ENCODE measurements at regions not wholly inside any gene's neighbourhood (a gene's known extent, or its start where the extent isn't known, plus 50 kb on each side); places are given as distances from the start of the nearest gene placed in this dataset.
A peak's percentile ranks its signal among the peaks of the same experiment; 100 is the strongest.
"Not testable (repeated sequence)": the region's sequence is repeated elsewhere in the genome, so short reads cannot be mapped to it uniquely, and the experiment has no call there.

- TF ChIP-seq CTCF (IDR thresholded peaks at IDR 0.05; ENCODE audit: insufficient read depth, low read length, poor library complexity, severe bottlenecking): peak; percentile 32
- no peaks in the 10 kb centered on the region for H3K27me3 ChIP-seq (ENCODE audit: control insufficient read depth, insufficient read depth, low read length)
- no peak for DNase-seq (ENCODE audit: low read depth)
These were observed 221.6 kb downstream of the LRRK2 start for GRCh38 chr12:40446385-40446784.

GRCh38 chr12:40448523-40448922 is 223.7 kb downstream of the LRRK2 start:
- DNase-seq (ENCODE audit: low read depth); H3K27me3 ChIP-seq (ENCODE audit: control insufficient read depth, insufficient read depth, low read length); H3K4me3 ChIP-seq (ENCODE audit: low read depth, low read length); H3K36me3 ChIP-seq (ENCODE audit: control insufficient read depth, insufficient read depth, low read length): not testable (repeated sequence)

More at GRCh38 chr12:40446385-40446784, 221.6 kb downstream of the LRRK2 start:
- Histone ChIP-seq H3K36me3 (ENCODE audit: control insufficient read depth, insufficient read depth, low read length) (no peaks in the 10 kb centered on the region), H3K4me3 (ENCODE audit: low read depth, low read length) (no peak overlapping the region)

GRCh38 chr12:40451661-40452060 is 226.9 kb downstream of the LRRK2 start:
- Histone ChIP-seq H3K4me3 (ENCODE audit: low read depth, low read length) (no peak overlapping the region), H3K36me3 (ENCODE audit: control insufficient read depth, insufficient read depth, low read length) (no peaks in the 10 kb centered on the region), H3K27me3 (ENCODE audit: control insufficient read depth, insufficient read depth, low read length) (no peaks in the 10 kb centered on the region)
- no peak for TF ChIP-seq CTCF (IDR thresholded peaks at IDR 0.05; ENCODE audit: insufficient read depth, low read length, poor library complexity, severe bottlenecking)
- DNase-seq (ENCODE audit: low read depth): no peak

GRCh38 chr12:40464121-40464520 is 228.1 kb upstream of the CNTN1 start:
- no peak for TF ChIP-seq CTCF (IDR thresholded peaks at IDR 0.05; ENCODE audit: insufficient read depth, low read length, poor library complexity, severe bottlenecking)
- Histone ChIP-seq H3K4me3 (ENCODE audit: low read depth, low read length) (no peak overlapping the region), H3K27me3 (ENCODE audit: control insufficient read depth, insufficient read depth, low read length) (no peaks in the 10 kb centered on the region), H3K36me3 (ENCODE audit: control insufficient read depth, insufficient read depth, low read length) (no peaks in the 10 kb centered on the region)
- no peak for DNase-seq (ENCODE audit: low read depth)

- no peak for TF ChIP-seq CTCF (IDR thresholded peaks at IDR 0.05; ENCODE audit: insufficient read depth, low read length, poor library complexity, severe bottlenecking)
- no peaks in the 10 kb centered on the region for H3K27me3 ChIP-seq (ENCODE audit: control insufficient read depth, insufficient read depth, low read length)
- no peak overlapping the region for H3K4me3 ChIP-seq (ENCODE audit: low read depth, low read length)
- DNase-seq (ENCODE audit: low read depth): no peak
- H3K36me3 ChIP-seq (ENCODE audit: control insufficient read depth, insufficient read depth, low read length): no peaks in the 10 kb centered on the region
These were observed 222.5 kb upstream of the CNTN1 start for GRCh38 chr12:40469736-40470135.

- H3K36me3 ChIP-seq (ENCODE audit: control insufficient read depth, insufficient read depth, low read length): no peaks in the 10 kb centered on the region
- DNase-seq (ENCODE audit: low read depth): no peak
- no peak overlapping the region for H3K4me3 ChIP-seq (ENCODE audit: low read depth, low read length)
- no peak for TF ChIP-seq CTCF (IDR thresholded peaks at IDR 0.05; ENCODE audit: insufficient read depth, low read length, poor library complexity, severe bottlenecking)
- H3K27me3 ChIP-seq (ENCODE audit: control insufficient read depth, insufficient read depth, low read length): no peaks in the 10 kb centered on the region
These were observed 218.3 kb upstream of the CNTN1 start for GRCh38 chr12:40473962-40474361.

Data from kidney epithelial cell (primary cell).